ENCODE measurements at regions not wholly inside any gene's neighbourhood (a gene's known extent, or its start where the extent isn't known, plus 50 kb on each side); places are given as distances from the start of the nearest gene placed in this dataset.

DNA sequence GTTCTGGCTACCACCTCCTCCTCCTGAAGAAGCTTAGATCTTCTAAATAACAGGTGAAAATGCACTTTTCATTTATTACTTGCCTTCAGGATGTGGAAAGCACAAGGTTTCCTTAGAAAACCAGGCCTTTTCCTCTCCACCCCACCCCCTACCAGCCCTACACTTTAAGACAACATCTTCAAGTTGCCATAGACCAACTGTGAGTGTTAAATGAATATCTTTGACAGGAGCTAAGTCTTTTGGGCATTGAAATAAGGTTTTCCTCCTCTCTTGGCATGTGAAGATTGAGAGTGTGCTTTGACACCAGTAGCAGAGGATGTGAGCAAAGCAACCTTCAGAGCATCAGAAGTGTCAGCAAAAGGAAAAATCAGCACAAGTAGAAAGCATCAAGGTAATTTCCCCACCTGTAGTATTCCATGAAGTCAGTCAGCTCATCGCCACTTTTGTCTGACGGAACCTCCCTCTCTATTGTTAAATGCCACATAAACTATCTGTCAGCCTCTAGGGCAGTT is 532.3 kb upstream of the MMS22L start:
- WGBS (ENCODE audit: insufficient coverage), result no CpG with 5 or more reads among the region's 2 CpGs
- ATAC-seq (ENCODE audit: low read depth), result no peak
- TF ChIP-seq, protein P1, sequence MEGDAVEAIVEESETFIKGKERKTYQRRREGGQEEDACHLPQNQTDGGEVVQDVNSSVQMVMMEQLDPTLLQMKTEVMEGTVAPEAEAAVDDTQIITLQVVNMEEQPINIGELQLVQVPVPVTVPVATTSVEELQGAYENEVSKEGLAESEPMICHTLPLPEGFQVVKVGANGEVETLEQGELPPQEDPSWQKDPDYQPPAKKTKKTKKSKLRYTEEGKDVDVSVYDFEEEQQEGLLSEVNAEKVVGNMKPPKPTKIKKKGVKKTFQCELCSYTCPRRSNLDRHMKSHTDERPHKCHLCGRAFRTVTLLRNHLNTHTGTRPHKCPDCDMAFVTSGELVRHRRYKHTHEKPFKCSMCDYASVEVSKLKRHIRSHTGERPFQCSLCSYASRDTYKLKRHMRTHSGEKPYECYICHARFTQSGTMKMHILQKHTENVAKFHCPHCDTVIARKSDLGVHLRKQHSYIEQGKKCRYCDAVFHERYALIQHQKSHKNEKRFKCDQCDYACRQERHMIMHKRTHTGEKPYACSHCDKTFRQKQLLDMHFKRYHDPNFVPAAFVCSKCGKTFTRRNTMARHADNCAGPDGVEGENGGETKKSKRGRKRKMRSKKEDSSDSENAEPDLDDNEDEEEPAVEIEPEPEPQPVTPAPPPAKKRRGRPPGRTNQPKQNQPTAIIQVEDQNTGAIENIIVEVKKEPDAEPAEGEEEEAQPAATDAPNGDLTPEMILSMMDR (IDR thresholded peaks at IDR 0.05), result no peak
- TF ChIP-seq EZH2 (IDR thresholded peaks at IDR 0.05; ENCODE audit: borderline replicate concordance, insufficient read depth, low read depth, low read length, poor library complexity, severe bottlenecking), result no peak
- ChIA-PET CTCF (no interaction called here), POLR2A (no interaction called here)
- Histone ChIP-seq H3K79me2 (ENCODE audit: control insufficient read depth, insufficient read depth, low read length) (no peaks in the 10 kb centered on the region), H3K4me1 (ENCODE audit: control insufficient read depth in 2 of 2, insufficient read depth in 2 of 2, low read length in 2 of 2) (no peaks in the 10 kb centered on the region), H2AFZ (ENCODE audit: insufficient read depth, low read depth, low read length, poor library complexity, severe bottlenecking) (no peak overlapping the region), H3K27me3 (replicated peaks in 1 of 4; ENCODE audit: control extremely low read depth in 1 of 4, control insufficient read depth in 3 of 4, insufficient read depth in 4 of 4, low read length in 3 of 4) (no peaks in the 10 kb centered on the region), H3K27ac (ENCODE audit: low read length in 2 of 2) (no peak overlapping the region), H3K4me2 (replicated peaks; ENCODE audit: low read depth, low read length, poor library complexity, severe bottlenecking) (no peak overlapping the region), H3K36me3 (replicated peaks in 1 of 2; ENCODE audit: control extremely low read depth in 1 of 2, control insufficient read depth in 1 of 2, extremely low read depth in 1 of 2, insufficient read depth in 2 of 2, low read length in 1 of 2) (no peaks in the 10 kb centered on the region), H3K9ac (ENCODE audit: low read length) (no peak overlapping the region), H3K4me3 (ENCODE audit: control extremely low read depth in 1 of 5, extremely low read depth in 1 of 5, insufficient read depth in 1 of 5, low read depth in 2 of 5, low read length in 4 of 5) (no peak overlapping the region), H4K20me1 (ENCODE audit: control insufficient read depth, insufficient read depth, low read length, poor library complexity, severe bottlenecking) (no peaks in the 10 kb centered on the region), H3K9me3 (ENCODE audit: control extremely low read depth in 1 of 3, control insufficient read depth in 2 of 3, insufficient read depth in 1 of 3, low read length in 2 of 3) (no peaks in the 10 kb centered on the region)
- Mint-ChIP-seq H3K27ac (no peak overlapping the region), H3K9me3 (ENCODE audit: insufficient read depth) (no peaks in the 10 kb centered on the region), H3K4me3 (no peak overlapping the region), H3K27me3 (no peaks in the 10 kb centered on the region), H3K4me1 (no peaks in the 10 kb centered on the region)
- no peak for DNase-seq
- intact Hi-C loops (cut with micrococcal nuclease), result no loop called here

DNA sequence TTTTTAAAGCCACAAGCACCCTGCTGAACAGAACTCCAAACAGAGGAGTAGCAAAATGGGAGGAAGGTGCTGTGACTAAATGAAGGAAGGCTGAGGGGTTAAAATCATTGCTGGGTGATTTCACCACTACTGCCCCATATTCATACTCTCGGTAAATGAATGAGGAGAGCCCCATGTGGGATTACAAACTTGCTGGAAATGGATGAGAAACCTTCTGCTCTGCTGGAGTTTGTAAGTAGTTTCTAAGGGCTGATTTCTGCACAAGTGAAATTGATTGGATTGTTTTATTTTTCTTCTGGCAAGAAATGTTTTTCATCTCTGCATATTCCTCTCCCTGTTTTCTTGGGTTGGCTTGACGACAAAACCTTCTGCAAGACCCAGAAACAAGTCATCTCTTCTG is 533.5 kb upstream of the MMS22L start:
- Histone ChIP-seq H3K27me3 (replicated peaks in 1 of 4; ENCODE audit: control extremely low read depth in 1 of 4, control insufficient read depth in 3 of 4, insufficient read depth in 4 of 4, low read length in 3 of 4) (no peaks in the 10 kb centered on the region), H4K20me1 (ENCODE audit: control insufficient read depth, insufficient read depth, low read length, poor library complexity, severe bottlenecking) (no peaks in the 10 kb centered on the region), H3K9me3 (ENCODE audit: control extremely low read depth in 1 of 3, control insufficient read depth in 2 of 3, insufficient read depth in 1 of 3, low read length in 2 of 3) (no peaks in the 10 kb centered on the region), H3K79me2 (ENCODE audit: control insufficient read depth, insufficient read depth, low read length) (no peaks in the 10 kb centered on the region), H3K4me3 (ENCODE audit: control extremely low read depth in 1 of 5, extremely low read depth in 1 of 5, insufficient read depth in 1 of 5, low read depth in 2 of 5, low read length in 4 of 5) (no peak overlapping the region), H2AFZ (ENCODE audit: insufficient read depth, low read depth, low read length, poor library complexity, severe bottlenecking) (no peak overlapping the region), H3K27ac (ENCODE audit: low read length in 2 of 2) (no peak overlapping the region), H3K4me1 (ENCODE audit: control insufficient read depth in 2 of 2, insufficient read depth in 2 of 2, low read length in 2 of 2) (no peaks in the 10 kb centered on the region), H3K4me2 (replicated peaks; ENCODE audit: low read depth, low read length, poor library complexity, severe bottlenecking) (no peak overlapping the region), H3K9ac (ENCODE audit: low read length) (no peak overlapping the region), H3K36me3 (replicated peaks in 1 of 2; ENCODE audit: control extremely low read depth in 1 of 2, control insufficient read depth in 1 of 2, extremely low read depth in 1 of 2, insufficient read depth in 2 of 2, low read length in 1 of 2) (no peaks in the 10 kb centered on the region)
- WGBS (ENCODE audit: insufficient coverage), result 77% methylated on average over 1 of the region's 2 CpGs
- no peaks in the 10 kb centered on the region for H3K27me3 Mint-ChIP-seq
- H3K9me3 Mint-ChIP-seq (ENCODE audit: insufficient read depth), result no peaks in the 10 kb centered on the region
- no peak overlapping the region for H3K4me3 Mint-ChIP-seq
- DNase-seq, result no peak
- no peaks in the 10 kb centered on the region for H3K4me1 Mint-ChIP-seq
- CTCF ChIA-PET, result no interaction called here
- no peak for ATAC-seq (ENCODE audit: low read depth)
- TF ChIP-seq EZH2 (IDR thresholded peaks at IDR 0.05; ENCODE audit: borderline replicate concordance, insufficient read depth, low read depth, low read length, poor library complexity, severe bottlenecking), result no peak
- TF ChIP-seq, protein P1 (IDR thresholded peaks at IDR 0.05), result no peak
- intact Hi-C loops (cut with micrococcal nuclease), result no loop called here
- POLR2A ChIA-PET, result no interaction called here
- no peak overlapping the region for H3K27ac Mint-ChIP-seq

Measured in B cell (primary cell).